Colonic mucosa (tissue), 4 donors: ENCODE measurements at regions not wholly inside any gene's neighbourhood (a gene's known extent, or its start where the extent isn't known, plus 50 kb on each side); places are given as distances from the start of the nearest gene placed in this dataset.
"Not testable (repeated sequence)": the region's sequence is repeated elsewhere in the genome, so short reads cannot be mapped to it uniquely, and the experiment has no call there.

ENCODE experiments used
- DNase-seq: peaks from one replicate; pipeline ENCODE4 v3.0.0-alpha.2; 2020
- H3K27ac ChIP-seq: fragments of 200-600 bp; one replicate; pipeline ENCODE4 v1.8.0; 2021
- H3K27me3 ChIP-seq: fragments of 200-600 bp; one replicate; pipeline ENCODE4 v1.8.0; 2021
- H3K36me3 ChIP-seq: fragments of 200-600 bp; one replicate; pipeline ENCODE4 v1.8.0; 2021
- H3K4me1 ChIP-seq: fragments of 200-600 bp; one replicate; pipeline ENCODE4 v1.8.0; 2021; ENCODE audit warnings: mild to moderate bottlenecking
- H3K4me3 ChIP-seq: fragments of 200-600 bp; one replicate; pipeline ENCODE4 v1.8.0; 2021
- H3K9ac ChIP-seq, 2 donors: one replicate each; pipeline ENCODE4 v1.7.0; 2013; ENCODE audit warnings: control low read depth in 2 of 2, low read depth in 2 of 2, low read length in 2 of 2
- H3K9me3 ChIP-seq: fragments of 200-600 bp; one replicate; pipeline ENCODE4 v1.8.0; 2021
- CTCF ChIP-seq: fragments of 200-600 bp; IDR thresholded peaks from one replicate; pipeline ENCODE4 v1.8.0; 2022; ENCODE audit warnings: antibody characterized with exemption, mild to moderate bottlenecking
- intact Hi-C: fragments of 100-400 bp; cut with DNase I; formaldehyde crosslinking; loops from one replicate; pipeline ENCODE4 v1.14.1; 2022
- donor health status: healthy.
- donor health status: DM: no; HTN: no; CAD: no.
- donor health status: DM: no; HTN: no; CAD: no.

DNA sequence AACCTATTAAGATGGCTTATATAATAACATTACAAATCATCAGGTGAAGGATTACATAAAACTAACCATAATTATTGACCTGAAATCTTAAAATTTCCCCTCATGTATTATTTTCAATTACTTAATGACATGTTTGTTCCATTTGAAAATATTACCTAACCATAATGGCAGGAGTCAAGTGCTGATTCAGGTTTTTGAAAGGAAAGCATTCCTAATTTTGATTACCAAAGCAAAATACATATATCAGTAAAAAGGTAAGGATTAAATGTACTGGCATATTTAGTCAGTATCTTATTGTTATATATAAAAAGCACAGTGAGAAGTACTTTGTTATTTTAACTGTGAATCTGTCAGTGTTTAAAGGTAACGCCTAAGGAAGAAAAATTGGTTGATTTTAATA lies 960.0 kb upstream of the CNTN5 start:
- no peaks in the 10 kb centered on the region for H3K9me3 ChIP-seq
- H3K27me3 ChIP-seq, result no peaks in the 10 kb centered on the region
- intact Hi-C loops, result no loop called here
- H3K36me3 ChIP-seq, result no peaks in the 10 kb centered on the region
- TF ChIP-seq CTCF, result no peak
- H3K27ac ChIP-seq, result no peak overlapping the region
- H3K9ac ChIP-seq, result no peak overlapping the region
- no peak overlapping the region for H3K4me3 ChIP-seq
- no peak for DNase-seq
- H3K4me1 ChIP-seq, result no peaks in the 10 kb centered on the region

DNA sequence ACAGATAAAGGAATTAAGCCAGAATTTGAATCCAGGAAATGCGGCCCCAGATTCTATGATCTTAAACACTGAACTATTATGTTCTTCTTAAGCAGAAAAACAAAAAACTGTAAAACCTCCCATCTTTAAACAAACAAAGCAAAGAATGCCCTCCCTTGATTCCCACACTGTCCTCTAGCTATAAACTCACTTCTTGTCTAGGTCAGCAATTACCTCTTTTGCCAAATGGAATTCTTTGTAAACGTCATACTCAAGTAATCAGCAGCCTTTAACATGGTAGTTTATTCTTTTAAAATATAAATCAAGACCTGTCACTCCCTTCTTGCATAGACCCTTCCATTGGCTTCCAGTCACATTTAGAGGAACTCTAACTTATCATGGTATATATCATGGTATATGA lies 958.9 kb upstream of the CNTN5 start:
- Histone ChIP-seq H3K36me3 (no peaks in the 10 kb centered on the region), H3K9me3 (no peaks in the 10 kb centered on the region), H3K4me1 (no peaks in the 10 kb centered on the region), H3K9ac (no peak overlapping the region), H3K27ac (no peak overlapping the region), H3K4me3 (no peak overlapping the region), H3K27me3 (no peaks in the 10 kb centered on the region)
- intact Hi-C loops, result no loop called here
- DNase-seq, result no peak
- TF ChIP-seq CTCF, result no peak

- TF ChIP-seq CTCF, result no peak
- Histone ChIP-seq H3K27ac (no peak overlapping the region), H3K4me3 (no peak overlapping the region), H3K9me3 (no peaks in the 10 kb centered on the region), H3K4me1 (no peaks in the 10 kb centered on the region), H3K36me3 (no peaks in the 10 kb centered on the region), H3K9ac (no peak overlapping the region), H3K27me3 (no peaks in the 10 kb centered on the region)
- intact Hi-C loops, result no loop called here
- no peak for DNase-seq
Observed at GRCh38 chr11:98062714-98063113, 958.0 kb upstream of the CNTN5 start.

DNA sequence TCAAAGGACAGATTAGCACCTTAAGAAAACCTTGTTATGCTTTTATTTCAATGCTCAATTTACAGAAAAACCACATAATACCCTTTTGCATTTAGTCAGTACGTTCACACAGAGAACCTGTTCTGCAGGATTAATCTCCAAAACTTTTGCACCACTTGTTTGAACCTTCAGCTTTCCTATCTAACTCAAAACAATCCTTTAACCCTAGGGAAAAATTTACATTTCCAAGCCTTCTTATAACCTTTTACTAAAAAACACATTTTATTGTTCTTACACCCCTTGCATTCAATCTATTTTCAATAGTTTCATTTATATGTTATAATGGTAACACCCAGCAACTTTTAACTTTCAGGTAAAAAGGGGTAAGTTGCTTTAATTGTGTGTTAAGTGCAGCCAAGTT lies 952.5 kb upstream of the CNTN5 start:
- Histone ChIP-seq H3K4me3 (no peak overlapping the region), H3K9ac (no peak overlapping the region), H3K9me3 (no peaks in the 10 kb centered on the region), H3K4me1 (no peaks in the 10 kb centered on the region), H3K36me3 (no peaks in the 10 kb centered on the region), H3K27me3 (no peaks in the 10 kb centered on the region), H3K27ac (no peak overlapping the region)
- intact Hi-C loops, result no loop called here
- no peak for TF ChIP-seq CTCF
- DNase-seq, result no peak

GRCh38 chr11:98069147-98069546 lies 951.6 kb upstream of the CNTN5 start:
- H3K27ac ChIP-seq, H3K9ac ChIP-seq, H3K36me3 ChIP-seq, intact Hi-C loops, H3K27me3 ChIP-seq, H3K4me3 ChIP-seq, H3K9me3 ChIP-seq, H3K4me1 ChIP-seq, DNase-seq: not testable (repeated sequence)

DNA sequence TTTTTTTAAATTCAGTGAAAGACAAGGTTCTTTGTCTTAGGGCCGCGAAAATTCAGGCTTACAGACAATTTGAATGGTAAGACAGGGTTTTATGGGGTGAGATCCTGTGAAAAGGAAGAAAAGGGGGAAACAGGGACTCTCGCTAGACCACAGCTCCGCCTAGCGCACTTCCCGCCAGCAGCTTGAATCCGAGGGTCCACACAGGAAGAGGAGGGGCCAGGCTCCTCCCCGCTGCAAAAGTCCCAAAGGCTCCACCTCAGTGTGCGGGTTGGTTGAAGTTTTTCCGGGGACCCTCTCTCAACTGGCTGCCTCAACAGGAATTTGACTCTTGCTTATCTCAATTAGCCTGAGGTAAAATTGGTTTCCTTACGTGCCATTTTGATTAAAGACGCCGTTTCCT lies 950.9 kb upstream of the CNTN5 start:
- no peak for DNase-seq
- Histone ChIP-seq H3K4me3 (no peak overlapping the region), H3K4me1 (no peaks in the 10 kb centered on the region), H3K27ac (no peak overlapping the region), H3K36me3 (no peaks in the 10 kb centered on the region), H3K9ac (no peak overlapping the region), H3K9me3 (no peaks in the 10 kb centered on the region), H3K27me3 (no peaks in the 10 kb centered on the region)
- no peak for TF ChIP-seq CTCF
- intact Hi-C loops, result no loop called here
